ENCODE measurements at regions not wholly inside any gene's neighbourhood (a gene's known extent, or its start where the extent isn't known, plus 50 kb on each side); places are given as distances from the start of the nearest gene placed in this dataset.
A peak's percentile ranks its signal among the peaks of the same experiment; 100 is the strongest.

DNA sequence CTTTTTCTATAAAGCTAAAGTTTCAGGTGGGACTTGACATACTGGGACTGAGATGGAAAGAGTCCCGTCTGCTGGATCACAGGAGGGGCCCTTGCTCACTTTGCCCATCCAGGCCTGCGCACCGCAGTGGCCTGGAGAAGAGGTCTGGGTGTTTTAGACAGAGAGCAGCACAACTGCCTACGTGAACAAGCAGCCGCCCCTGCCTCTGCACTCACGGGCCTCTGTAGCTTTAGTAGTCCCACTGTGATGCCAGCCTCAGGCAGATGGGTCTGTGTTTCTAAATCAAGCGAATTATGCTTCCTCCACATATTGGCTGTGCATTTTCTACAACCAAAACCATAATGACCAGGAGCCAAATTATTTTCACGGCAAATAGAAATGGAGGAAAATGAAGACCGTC is 184.8 kb upstream of the FOXQ1 start:
- no peaks in the 10 kb centered on the region for H3K36me3 ChIP-seq (replicated peaks; ENCODE audit: insufficient read depth, low read depth)
- H3K4me2 ChIP-seq: no peak overlapping the region
- H3K4me3 ChIP-seq: no peak overlapping the region
- no peak for DNase-seq (ENCODE audit: low spot score)
- H3K4me1 ChIP-seq (ENCODE audit: insufficient read depth): peaks cover 3% of the 10 kb centered on the region
- H4K20me1 ChIP-seq (ENCODE audit: insufficient read depth, poor library complexity, severe bottlenecking): no peaks in the 10 kb centered on the region
- H3K9me2 ChIP-seq (replicated peaks; ENCODE audit: insufficient read depth): no peaks in the 10 kb centered on the region
- no peaks in the 10 kb centered on the region for H3K9me3 ChIP-seq (ENCODE audit: low read depth)
- WGBS (ENCODE audit: low lambda C conversion rate, missing lambda C conversion rate): 95% methylated on average over 9 of the region's 9 CpGs
- no peaks in the 10 kb centered on the region for H3K27me3 ChIP-seq
- no peak for TF ChIP-seq EZH2phosphoT487 (IDR thresholded peaks at IDR 0.05; ENCODE audit: low read depth, severe bottlenecking, unreplicated experiment)
- TF ChIP-seq CTCF (IDR thresholded peaks at IDR 0.05; ENCODE audit: poor library complexity): no peak
- no peak for TF ChIP-seq EZH2 (IDR thresholded peaks at IDR 0.05; ENCODE audit: borderline replicate concordance)
- H3K79me2 ChIP-seq: no peaks in the 10 kb centered on the region
- H2AFZ ChIP-seq: no peak overlapping the region
- no peak overlapping the region for H3K27ac ChIP-seq

- TF ChIP-seq CTCF (IDR thresholded peaks at IDR 0.05; ENCODE audit: poor library complexity): no peak
- no peak for TF ChIP-seq EZH2phosphoT487 (IDR thresholded peaks at IDR 0.05; ENCODE audit: low read depth, severe bottlenecking, unreplicated experiment)
- no peak for TF ChIP-seq EZH2 (IDR thresholded peaks at IDR 0.05; ENCODE audit: borderline replicate concordance)
- Histone ChIP-seq H3K27me3 (no peaks in the 10 kb centered on the region), H3K9me2 (replicated peaks; ENCODE audit: insufficient read depth) (no peaks in the 10 kb centered on the region), H3K9me3 (ENCODE audit: low read depth) (no peaks in the 10 kb centered on the region), H3K4me3 (no peak overlapping the region), H3K4me2 (no peak overlapping the region), H3K79me2 (no peaks in the 10 kb centered on the region), H2AFZ (no peak overlapping the region), H3K27ac (no peak overlapping the region), H4K20me1 (ENCODE audit: insufficient read depth, poor library complexity, severe bottlenecking) (no peaks in the 10 kb centered on the region), H3K36me3 (replicated peaks; ENCODE audit: insufficient read depth, low read depth) (no peaks in the 10 kb centered on the region), H3K4me1 (ENCODE audit: insufficient read depth) (no peaks in the 10 kb centered on the region)
- WGBS (ENCODE audit: low lambda C conversion rate, missing lambda C conversion rate): 92% methylated on average over 7 of the region's 7 CpGs
- DNase-seq (ENCODE audit: low spot score): no peak
Observed at GRCh38 chr6:1126036-1126435, 185.9 kb upstream of the FOXQ1 start.

- no peaks in the 10 kb centered on the region for H3K9me3 ChIP-seq (ENCODE audit: low read depth)
- TF ChIP-seq EZH2phosphoT487 (IDR thresholded peaks at IDR 0.05; ENCODE audit: low read depth, severe bottlenecking, unreplicated experiment): no peak
- no peak for TF ChIP-seq CTCF (IDR thresholded peaks at IDR 0.05; ENCODE audit: poor library complexity)
- no peak for TF ChIP-seq EZH2 (IDR thresholded peaks at IDR 0.05; ENCODE audit: borderline replicate concordance)
- no peaks in the 10 kb centered on the region for H4K20me1 ChIP-seq (ENCODE audit: insufficient read depth, poor library complexity, severe bottlenecking)
- H3K79me2 ChIP-seq: no peaks in the 10 kb centered on the region
- H3K4me3 ChIP-seq: no peak overlapping the region
- H3K4me1 ChIP-seq (ENCODE audit: insufficient read depth): no peaks in the 10 kb centered on the region
- no peaks in the 10 kb centered on the region for H3K36me3 ChIP-seq (replicated peaks; ENCODE audit: insufficient read depth, low read depth)
- DNase-seq (ENCODE audit: low spot score): no peak
- no peaks in the 10 kb centered on the region for H3K9me2 ChIP-seq (replicated peaks; ENCODE audit: insufficient read depth)
- H3K4me2 ChIP-seq: no peak overlapping the region
- H2AFZ ChIP-seq: no peak overlapping the region
- H3K27me3 ChIP-seq: no peaks in the 10 kb centered on the region
- H3K27ac ChIP-seq: no peak overlapping the region
- 98% methylated on average over 8 of the region's 8 CpGs for WGBS (ENCODE audit: low lambda C conversion rate, missing lambda C conversion rate)
Observed at GRCh38 chr6:1125297-1125696, 186.6 kb upstream of the FOXQ1 start.

DNA sequence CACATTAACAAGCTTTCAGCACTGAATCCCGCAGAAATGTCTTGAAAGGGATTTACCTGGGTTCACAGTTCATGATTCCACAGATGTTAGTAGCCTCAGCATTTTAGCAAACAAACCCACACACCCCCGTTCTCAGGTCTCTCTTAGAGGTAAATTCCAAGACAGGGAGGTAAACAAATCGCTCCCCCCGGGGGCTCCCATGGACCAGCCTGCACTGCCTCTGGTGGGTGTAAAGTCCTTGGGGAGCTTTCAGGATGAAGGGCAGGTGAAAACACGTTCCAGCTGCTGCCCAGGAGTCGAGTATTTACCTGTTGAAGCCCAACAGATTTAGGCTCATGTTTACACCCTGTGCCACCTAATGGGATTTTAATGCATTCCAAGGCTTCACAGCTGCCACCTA is 187.0 kb upstream of the FOXQ1 start:
- H3K4me2 ChIP-seq: no peak overlapping the region
- H3K9me3 ChIP-seq (ENCODE audit: low read depth): no peaks in the 10 kb centered on the region
- 55% methylated on average over 6 of the region's 6 CpGs for WGBS (ENCODE audit: low lambda C conversion rate, missing lambda C conversion rate)
- no peak for TF ChIP-seq CTCF (IDR thresholded peaks at IDR 0.05; ENCODE audit: poor library complexity)
- no peaks in the 10 kb centered on the region for H3K79me2 ChIP-seq
- H3K36me3 ChIP-seq (replicated peaks; ENCODE audit: insufficient read depth, low read depth): no peaks in the 10 kb centered on the region
- no peaks in the 10 kb centered on the region for H3K9me2 ChIP-seq (replicated peaks; ENCODE audit: insufficient read depth)
- H3K4me1 ChIP-seq (ENCODE audit: insufficient read depth): no peaks in the 10 kb centered on the region
- no peak overlapping the region for H2AFZ ChIP-seq
- H3K27me3 ChIP-seq: no peaks in the 10 kb centered on the region
- no peak overlapping the region for H3K4me3 ChIP-seq
- H4K20me1 ChIP-seq (ENCODE audit: insufficient read depth, poor library complexity, severe bottlenecking): no peaks in the 10 kb centered on the region
- DNase-seq (ENCODE audit: low spot score): peak; percentile 44
- no peak overlapping the region for H3K27ac ChIP-seq

Measured in hepatocyte (in vitro differentiated cells).